Mucosa of gallbladder (tissue), 1 donor: ENCODE measurements at regions not wholly inside any gene's neighbourhood (a gene's known extent, or its start where the extent isn't known, plus 50 kb on each side); places are given as distances from the start of the nearest gene placed in this dataset.

Source experiments
- DNase-seq: peaks from one replicate; pipeline ENCODE4 v3.0.0-alpha.2; 2020; ENCODE audit warnings: low spot score
- donor health status: DM: no; HTN: no; CAD: no.

DNA sequence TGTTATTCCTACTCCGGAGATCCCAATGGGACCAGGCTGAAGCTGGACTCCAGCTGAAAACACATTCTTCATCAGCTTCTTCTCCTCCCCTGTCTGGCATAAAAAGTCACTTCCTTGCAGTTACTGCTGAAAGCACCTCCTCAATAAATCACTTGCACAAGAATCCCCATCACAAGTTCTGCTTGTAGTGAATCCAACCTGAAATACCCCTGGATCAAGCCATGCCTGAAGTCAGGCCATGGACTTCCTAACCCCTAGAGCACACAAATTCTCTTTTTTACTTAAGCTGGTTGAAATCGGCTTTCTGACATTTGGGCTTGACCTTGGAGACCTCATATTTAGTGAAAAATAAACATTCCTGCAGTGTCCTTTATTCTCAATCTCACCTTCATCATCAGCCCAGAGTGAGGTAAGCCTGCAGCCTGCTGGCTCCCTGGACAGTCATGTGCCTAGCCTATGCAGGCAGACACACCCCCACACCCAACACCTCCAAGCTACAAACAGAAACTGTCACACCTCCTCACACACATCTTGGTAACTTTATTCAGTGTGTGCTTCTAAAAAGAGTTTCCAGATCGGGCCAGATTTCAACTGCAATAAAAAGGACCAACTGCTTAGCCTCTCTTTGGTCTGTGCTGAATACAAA, 51.5 kb upstream of the PTPRT start:
- no peak for DNase-seq
